ENCODE measurements at regions not wholly inside any gene's neighbourhood (a gene's known extent, or its start where the extent isn't known, plus 50 kb on each side); places are given as distances from the start of the nearest gene placed in this dataset.

GRCh38 chr4:131989576-131989975, 1159.5 kb upstream of the PCDH10 start:
- Histone ChIP-seq H3K9me3 (no peaks in the 10 kb centered on the region), H3K27ac (no peak overlapping the region), H3K36me3 (no peaks in the 10 kb centered on the region), H3K4me1 (no peaks in the 10 kb centered on the region), H3K27me3 (no peaks in the 10 kb centered on the region), H3K4me3 (no peak overlapping the region)
- TF ChIP-seq, protein P1, sequence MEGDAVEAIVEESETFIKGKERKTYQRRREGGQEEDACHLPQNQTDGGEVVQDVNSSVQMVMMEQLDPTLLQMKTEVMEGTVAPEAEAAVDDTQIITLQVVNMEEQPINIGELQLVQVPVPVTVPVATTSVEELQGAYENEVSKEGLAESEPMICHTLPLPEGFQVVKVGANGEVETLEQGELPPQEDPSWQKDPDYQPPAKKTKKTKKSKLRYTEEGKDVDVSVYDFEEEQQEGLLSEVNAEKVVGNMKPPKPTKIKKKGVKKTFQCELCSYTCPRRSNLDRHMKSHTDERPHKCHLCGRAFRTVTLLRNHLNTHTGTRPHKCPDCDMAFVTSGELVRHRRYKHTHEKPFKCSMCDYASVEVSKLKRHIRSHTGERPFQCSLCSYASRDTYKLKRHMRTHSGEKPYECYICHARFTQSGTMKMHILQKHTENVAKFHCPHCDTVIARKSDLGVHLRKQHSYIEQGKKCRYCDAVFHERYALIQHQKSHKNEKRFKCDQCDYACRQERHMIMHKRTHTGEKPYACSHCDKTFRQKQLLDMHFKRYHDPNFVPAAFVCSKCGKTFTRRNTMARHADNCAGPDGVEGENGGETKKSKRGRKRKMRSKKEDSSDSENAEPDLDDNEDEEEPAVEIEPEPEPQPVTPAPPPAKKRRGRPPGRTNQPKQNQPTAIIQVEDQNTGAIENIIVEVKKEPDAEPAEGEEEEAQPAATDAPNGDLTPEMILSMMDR (IDR thresholded peaks at IDR 0.05): no peak
- TF ChIP-seq POLR2A (IDR thresholded peaks at IDR 0.05): no peak
- no peak for TF ChIP-seq POLR2AphosphoS5 (IDR thresholded peaks at IDR 0.05)
- intact Hi-C loops (cut with DNase I; ENCODE audit: low total_unique reads): no loop called here
- DNase-seq (ENCODE audit: low spot score in 2 of 2): no peak

DNA sequence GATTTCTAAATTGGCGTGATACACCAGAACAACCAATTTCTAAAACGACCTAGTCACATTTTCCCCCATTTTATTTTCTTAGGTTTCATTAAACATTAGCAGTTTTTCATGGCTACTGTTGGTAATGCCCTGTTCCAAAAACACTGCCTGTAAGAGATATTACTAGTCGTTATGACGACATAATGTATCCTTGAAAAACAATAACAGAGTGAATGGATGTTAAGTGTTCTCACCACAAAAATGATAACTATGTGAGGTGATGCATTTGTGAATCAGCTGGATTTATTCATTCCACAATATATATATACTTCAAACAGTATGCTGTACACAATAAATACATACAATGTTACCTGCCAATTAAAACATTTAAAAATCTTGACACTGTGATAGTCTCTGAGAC, 1147.6 kb upstream of the PCDH10 start:
- no peak for DNase-seq (ENCODE audit: low spot score in 2 of 2)
- TF ChIP-seq POLR2AphosphoS5 (IDR thresholded peaks at IDR 0.05) (no peak), POLR2A (IDR thresholded peaks at IDR 0.05) (no peak)
- TF ChIP-seq, protein P1 (IDR thresholded peaks at IDR 0.05): no peak
- Histone ChIP-seq H3K9me3 (peaks cover 0 to 7% of the 10 kb centered on the region in 2 donors), H3K27me3 (no peaks in the 10 kb centered on the region), H3K27ac (no peak overlapping the region), H3K36me3 (no peaks in the 10 kb centered on the region), H3K4me1 (no peaks in the 10 kb centered on the region), H3K4me3 (no peak overlapping the region)
- intact Hi-C loops (cut with DNase I; ENCODE audit: low total_unique reads): loop anchor here (10.0 kb wide), 1 partner anchor 63 kb away; no protein-coding TSS in a partner anchor

DNA sequence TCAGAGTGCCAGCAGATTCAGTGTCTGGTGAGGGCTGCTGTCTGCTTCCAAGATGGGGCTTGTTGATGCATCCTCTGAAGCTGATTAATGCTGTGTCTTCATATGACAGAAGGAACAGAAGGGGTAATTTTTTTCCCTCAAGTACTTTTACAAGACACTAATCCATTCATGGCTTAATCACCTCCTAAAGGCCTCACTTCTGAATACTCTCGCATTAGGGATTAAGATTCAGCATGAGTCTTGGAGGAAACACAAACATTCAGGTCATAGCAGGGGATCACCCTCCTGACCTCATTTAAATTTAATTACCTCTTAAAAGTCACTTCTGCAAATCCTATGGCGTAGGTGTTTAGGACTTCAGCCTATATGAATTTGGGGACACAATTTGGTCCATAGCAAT, 1145.5 kb upstream of the PCDH10 start:
- peaks cover 0 to 7% of the 10 kb centered on the region in 2 donors for H3K9me3 ChIP-seq
- no peaks in the 10 kb centered on the region for H3K36me3 ChIP-seq
- H3K4me3 ChIP-seq: no peak overlapping the region
- TF ChIP-seq, protein P1 (IDR thresholded peaks at IDR 0.05): no peak
- no peak for TF ChIP-seq POLR2AphosphoS5 (IDR thresholded peaks at IDR 0.05)
- no peak for TF ChIP-seq POLR2A (IDR thresholded peaks at IDR 0.05)
- no peak overlapping the region for H3K27ac ChIP-seq
- H3K4me1 ChIP-seq: no peaks in the 10 kb centered on the region
- H3K27me3 ChIP-seq: no peaks in the 10 kb centered on the region
- intact Hi-C loops (cut with DNase I; ENCODE audit: low total_unique reads): loop anchor here (10.0 kb wide), 1 partner anchor 61 kb away; no protein-coding TSS in a partner anchor
- no peak for DNase-seq (ENCODE audit: low spot score in 2 of 2)

DNA sequence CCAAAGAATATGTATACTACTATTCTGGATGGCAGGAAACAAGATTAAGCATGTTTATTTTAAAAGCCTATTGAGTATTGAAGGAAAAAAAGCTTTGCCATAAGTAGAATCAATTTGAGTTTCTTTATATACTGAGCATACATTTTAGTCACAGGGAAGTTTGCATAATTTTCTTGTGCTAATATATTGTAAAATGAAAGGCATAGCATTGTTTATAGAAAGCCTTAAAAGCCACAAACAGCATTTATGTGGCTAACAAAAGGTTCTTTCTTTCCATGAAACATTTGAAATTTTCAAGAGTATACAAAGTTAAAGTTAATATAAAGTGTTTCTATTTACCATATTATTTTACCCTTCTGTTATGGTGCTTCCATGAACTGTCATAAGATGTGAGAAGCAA, 1133.8 kb upstream of the PCDH10 start:
- TF ChIP-seq POLR2A (IDR thresholded peaks at IDR 0.05) (no peak), POLR2AphosphoS5 (IDR thresholded peaks at IDR 0.05) (no peak)
- TF ChIP-seq, protein P1 (IDR thresholded peaks at IDR 0.05): no peak
- intact Hi-C loops (cut with DNase I; ENCODE audit: low total_unique reads): no loop called here
- H3K27ac ChIP-seq: no peak overlapping the region

GRCh38 chr4:132016703-132017350, 1132.3 kb upstream of the PCDH10 start:
- H3K4me3 ChIP-seq: no peak overlapping the region
- intact Hi-C loops (cut with DNase I; ENCODE audit: low total_unique reads): no loop called here
- DNase-seq (ENCODE audit: low spot score in 2 of 2): no peak
- no peak overlapping the region for H3K27ac ChIP-seq
- H3K9me3 ChIP-seq: peaks cover 0 to under 1% of the 10 kb centered on the region in 2 donors
- no peaks in the 10 kb centered on the region for H3K27me3 ChIP-seq
- no peaks in the 10 kb centered on the region for H3K36me3 ChIP-seq
- TF ChIP-seq POLR2A (IDR thresholded peaks at IDR 0.05) (no peak), POLR2AphosphoS5 (IDR thresholded peaks at IDR 0.05) (no peak)
- TF ChIP-seq, protein P1 (IDR thresholded peaks at IDR 0.05): no peak
- no peaks in the 10 kb centered on the region for H3K4me1 ChIP-seq

More for the DNA sequence above, 1133.8 kb upstream of the PCDH10 start:
- DNase-seq (ENCODE audit: low spot score in 2 of 2): no peak
- Histone ChIP-seq H3K4me1 (no peaks in the 10 kb centered on the region), H3K4me3 (no peak overlapping the region), H3K27me3 (no peaks in the 10 kb centered on the region), H3K36me3 (no peaks in the 10 kb centered on the region), H3K9me3 (peaks cover 0 to 3% of the 10 kb centered on the region in 2 donors)

All from breast epithelium (tissue), 4 donors.